Spleen (tissue), 11 donors: ENCODE measurements at regions not wholly inside any gene's neighbourhood (a gene's known extent, or its start where the extent isn't known, plus 50 kb on each side); places are given as distances from the start of the nearest gene placed in this dataset.

Source experiments
- DNase-seq: peaks from one replicate; pipeline ENCODE4 v3.0.0-alpha.2; 2020
- H3K27ac ChIP-seq, 8 donors: fragments of 200-600 bp; sonication (generic) in 7 of 8; 1 replicate in 4 of 8; 2 replicates in 4 of 8; pipeline versions ENCODE4 v1.5.0 to v1.8.0; 2016 to 2021; ENCODE audit warnings: inconsistent platforms in 4 of 8, mild to moderate bottlenecking in 4 of 8, moderate library complexity in 1 of 8
- H3K27me3 ChIP-seq, 7 donors: fragments of 200-600 bp; sonication (generic) in 6 of 7; replicated peaks in 1 of 7; 1 replicate in 4 of 7; 2 replicates in 3 of 7; pipeline versions ENCODE4 v1.5.0 to v1.8.0; 2016 to 2021; ENCODE audit warnings: inconsistent platforms in 3 of 7, mild to moderate bottlenecking in 1 of 7
- H3K36me3 ChIP-seq, 6 donors: fragments of 200-600 bp; sonication (generic) in 5 of 6; 1 replicate in 4 of 6; 2 replicates in 2 of 6; pipeline versions ENCODE4 v1.5.0 to v1.8.0; 2016 to 2021; ENCODE audit warnings: inconsistent platforms in 2 of 6
- H3K4me1 ChIP-seq, 6 donors: fragments of 200-600 bp; sonication (generic) in 5 of 6; 1 replicate in 3 of 6; 2 replicates in 3 of 6; pipeline versions ENCODE4 v1.5.0 to v1.8.0; 2016 to 2021; ENCODE audit warnings: inconsistent platforms in 3 of 6
- H3K4me3 ChIP-seq, 8 donors: fragments of 200-600 bp; sonication (generic) in 7 of 8; 1 replicate in 4 of 8; 2 replicates in 4 of 8; pipeline versions ENCODE4 v1.5.0 to v1.8.0; 2016 to 2021; ENCODE audit warnings: inconsistent platforms in 4 of 8, mild to moderate bottlenecking in 4 of 8, moderate library complexity in 2 of 8
- H3K9me3 ChIP-seq, 8 donors: fragments of 200-600 bp; sonication (generic) in 7 of 8; 1 replicate in 4 of 8; 2 replicates in 4 of 8; pipeline versions ENCODE4 v1.5.0 to v1.8.0; 2016 to 2021; ENCODE audit warnings: inconsistent platforms in 4 of 8
- POLR2A ChIP-seq, 3 donors: fragments of 450-650 bp; IDR thresholded peaks; one replicate each; pipeline ENCODE4 v1.5.1; 2017; ENCODE audit warnings: antibody characterized with exemption in 3 of 3, mild to moderate bottlenecking in 1 of 3
- POLR2AphosphoS5 ChIP-seq, 3 donors: sonication (generic); formaldehyde crosslinking; IDR thresholded peaks; one replicate each; pipeline ENCODE4 v1.5.1; 2017; ENCODE audit warnings: antibody characterized with exemption in 3 of 3
- WGBS, 5 donors: extraction: QIAGEN DNeasy Blood & Tissue Kit in 3 of 5; methylation state at CpG; one replicate each; pipeline versions ENCODE4 v1.1.5 to v1.1.7; 2013 to 2018; 5-methylcytosine and 5-hydroxymethylcytosine counted together
- intact Hi-C: fragments of 100-400 bp; cut with DNase I; formaldehyde crosslinking; loops from one replicate; pipeline ENCODE4 v1.15.0; 2023; ENCODE audit warnings: low total_unique reads
- TF ChIP-seq, protein P1 (sequence below), 11 experiments: fragments of 200-600 bp in 7 of 11; fragments of 450-650 bp in 4 of 11; sonication (generic) in 4 of 11; IDR thresholded peaks in 8 of 11; conservative IDR thresholded peaks in 3 of 11; 1 replicate in 7 of 11; 2 replicates in 4 of 11; pipeline versions ENCODE4 v1.4.0 to v1.8.0; 2016 to 2021; ENCODE audit warnings: antibody characterized with exemption in 11 of 11, inconsistent platforms in 4 of 11, mild to moderate bottlenecking in 1 of 11
- donor health status: healthy with polysubstance abuse.
- donor health status: DM: no; HTN: no; CAD: no; lungs with moderate emphysema.
- donor health status: DM: no; HTN: no; CAD: no.
- donor health status: Bipolar disorder and iron deficiency.
- donor health status: healthy.
- donor health status: DM: no; HTN: no; CAD: no.
- donor health status: DM: yes; HTN: yes; CAD: no.

DNA sequence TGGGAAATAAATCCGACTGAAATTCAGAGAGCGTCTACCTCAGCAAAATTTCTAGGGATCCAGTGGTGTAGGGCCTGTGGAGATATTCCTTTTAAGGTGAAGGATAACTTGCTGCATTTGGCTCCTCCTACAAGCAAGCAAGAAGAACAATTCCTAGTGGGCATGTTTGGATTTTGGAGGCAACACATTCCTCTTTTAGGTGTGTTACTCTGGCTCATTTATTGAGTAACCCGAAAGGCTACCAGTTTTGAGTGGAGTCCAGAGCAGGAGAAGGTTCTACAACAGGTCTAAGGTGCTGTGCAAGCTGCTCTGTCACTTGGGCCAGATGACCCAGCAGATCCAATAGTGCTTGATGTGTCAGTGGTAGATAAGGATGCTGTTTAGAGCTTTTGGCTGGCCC lies 862.4 kb upstream of the CDH9 start:
- WGBS, 5 donors: 65 to 85% (median 74%) methylated on average over 3 of the region's 3 CpGs
- intact Hi-C loops: no loop called here

DNA sequence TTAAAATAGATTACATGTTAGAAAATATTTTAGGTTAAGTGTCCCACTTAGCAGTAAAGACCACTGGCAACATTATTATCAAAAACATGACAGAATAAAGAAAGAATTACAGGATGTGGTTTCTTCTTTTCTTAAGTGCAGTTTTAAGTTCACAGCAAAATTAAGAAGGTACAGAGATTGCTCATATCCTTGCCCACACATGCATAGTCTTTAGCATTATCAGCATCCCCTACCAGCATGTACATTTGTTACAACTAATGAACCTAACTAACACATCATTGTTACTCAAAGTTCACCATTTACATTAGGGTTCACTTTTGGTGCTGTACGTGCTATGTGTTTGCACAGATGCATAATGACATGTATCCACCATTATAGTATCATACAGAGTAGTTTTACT lies 837.7 kb upstream of the CDH9 start:
- WGBS, 5 donors: 49 to 69% (median 66%) methylated on average over 1 of the region's 1 CpG
- Histone ChIP-seq H3K4me1 (no peaks in the 10 kb centered on the region), H3K9me3 (peaks cover 0 to 48% (median 25%) of the 10 kb centered on the region in 8 donors), H3K4me3 (no peak overlapping the region), H3K36me3 (no peaks in the 10 kb centered on the region), H3K27me3 (no peaks in the 10 kb centered on the region), H3K27ac (no peak overlapping the region)
- TF ChIP-seq, protein P1, sequence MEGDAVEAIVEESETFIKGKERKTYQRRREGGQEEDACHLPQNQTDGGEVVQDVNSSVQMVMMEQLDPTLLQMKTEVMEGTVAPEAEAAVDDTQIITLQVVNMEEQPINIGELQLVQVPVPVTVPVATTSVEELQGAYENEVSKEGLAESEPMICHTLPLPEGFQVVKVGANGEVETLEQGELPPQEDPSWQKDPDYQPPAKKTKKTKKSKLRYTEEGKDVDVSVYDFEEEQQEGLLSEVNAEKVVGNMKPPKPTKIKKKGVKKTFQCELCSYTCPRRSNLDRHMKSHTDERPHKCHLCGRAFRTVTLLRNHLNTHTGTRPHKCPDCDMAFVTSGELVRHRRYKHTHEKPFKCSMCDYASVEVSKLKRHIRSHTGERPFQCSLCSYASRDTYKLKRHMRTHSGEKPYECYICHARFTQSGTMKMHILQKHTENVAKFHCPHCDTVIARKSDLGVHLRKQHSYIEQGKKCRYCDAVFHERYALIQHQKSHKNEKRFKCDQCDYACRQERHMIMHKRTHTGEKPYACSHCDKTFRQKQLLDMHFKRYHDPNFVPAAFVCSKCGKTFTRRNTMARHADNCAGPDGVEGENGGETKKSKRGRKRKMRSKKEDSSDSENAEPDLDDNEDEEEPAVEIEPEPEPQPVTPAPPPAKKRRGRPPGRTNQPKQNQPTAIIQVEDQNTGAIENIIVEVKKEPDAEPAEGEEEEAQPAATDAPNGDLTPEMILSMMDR (IDR thresholded peaks at IDR 0.05 in 8 of 11, conservative IDR thresholded peaks at IDR 0.05 in 3 of 11): no peak
- TF ChIP-seq POLR2A (IDR thresholded peaks at IDR 0.05): no peak
- no peak for TF ChIP-seq POLR2AphosphoS5 (IDR thresholded peaks at IDR 0.05)
- no peak for DNase-seq
- intact Hi-C loops: no loop called here

More for the DNA sequence above, 862.4 kb upstream of the CDH9 start:
- DNase-seq: no peak
- H3K27me3 ChIP-seq: no peaks in the 10 kb centered on the region
- H3K36me3 ChIP-seq: no peaks in the 10 kb centered on the region
- no peak overlapping the region for H3K4me3 ChIP-seq
- H3K9me3 ChIP-seq: peaks cover 0 to 40% (median 27%) of the 10 kb centered on the region in 8 donors
- TF ChIP-seq POLR2A (IDR thresholded peaks at IDR 0.05) (no peak), POLR2AphosphoS5 (IDR thresholded peaks at IDR 0.05) (no peak)
- TF ChIP-seq, protein P1 (IDR thresholded peaks at IDR 0.05 in 8 of 11, conservative IDR thresholded peaks at IDR 0.05 in 3 of 11): no peak
- H3K27ac ChIP-seq: no peak overlapping the region
- H3K4me1 ChIP-seq: no peaks in the 10 kb centered on the region

DNA sequence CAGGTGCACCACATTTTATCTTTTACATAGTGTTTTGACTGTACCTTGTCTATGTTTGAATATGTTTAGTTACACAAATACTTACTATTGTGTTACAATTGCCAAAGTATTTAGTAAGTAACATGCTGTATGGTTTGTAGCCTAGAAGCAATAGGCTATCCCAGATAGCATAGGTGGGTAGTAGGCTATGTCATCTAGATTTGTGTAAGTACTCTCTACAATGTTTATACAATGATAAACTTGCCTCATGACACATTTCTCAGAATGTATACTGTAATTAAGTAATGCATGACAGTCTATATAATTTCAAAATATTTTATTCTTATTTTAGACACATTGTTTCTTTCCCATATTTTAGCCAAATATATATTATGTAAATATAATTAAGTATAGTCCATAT lies 836.8 kb upstream of the CDH9 start:
- Histone ChIP-seq H3K36me3 (no peaks in the 10 kb centered on the region), H3K4me3 (no peak overlapping the region), H3K9me3 (peaks cover 0 to 52% (median 28%) of the 10 kb centered on the region in 8 donors), H3K27me3 (no peaks in the 10 kb centered on the region), H3K4me1 (no peaks in the 10 kb centered on the region), H3K27ac (no peak overlapping the region)
- no peak for DNase-seq
- no peak for TF ChIP-seq POLR2A (IDR thresholded peaks at IDR 0.05)
- TF ChIP-seq, protein P1 (IDR thresholded peaks at IDR 0.05 in 8 of 11, conservative IDR thresholded peaks at IDR 0.05 in 3 of 11): no peak
- TF ChIP-seq POLR2AphosphoS5 (IDR thresholded peaks at IDR 0.05): no peak
- intact Hi-C loops: no loop called here

DNA sequence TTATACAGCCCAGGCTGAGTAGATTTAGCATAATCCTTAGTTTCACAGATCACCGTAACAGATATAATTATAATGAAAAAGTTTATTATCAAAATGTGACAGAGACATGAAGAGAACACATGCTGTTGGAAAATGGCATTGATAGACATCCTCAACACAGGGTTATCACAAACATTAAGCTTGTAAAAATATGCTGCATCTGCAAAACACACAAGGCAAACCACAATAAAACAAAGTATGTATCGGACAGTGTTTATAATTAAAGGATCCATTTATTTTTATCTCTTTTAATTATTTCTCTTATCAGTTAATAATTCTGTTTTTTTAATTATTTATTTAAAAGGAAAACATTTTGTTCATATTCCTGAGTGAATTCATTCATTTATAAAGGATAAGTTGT lies 829.9 kb upstream of the CDH9 start:
- Histone ChIP-seq H3K4me3 (no peak overlapping the region), H3K9me3 (peaks cover 0 to 39% (median 23%) of the 10 kb centered on the region in 8 donors), H3K36me3 (no peaks in the 10 kb centered on the region), H3K27ac (no peak overlapping the region), H3K27me3 (no peaks in the 10 kb centered on the region), H3K4me1 (no peaks in the 10 kb centered on the region)
- intact Hi-C loops: no loop called here
- TF ChIP-seq, protein P1 (IDR thresholded peaks at IDR 0.05 in 8 of 11, conservative IDR thresholded peaks at IDR 0.05 in 3 of 11): no peak
- TF ChIP-seq POLR2AphosphoS5 (IDR thresholded peaks at IDR 0.05) (no peak), POLR2A (IDR thresholded peaks at IDR 0.05) (no peak)
- 90 to 98% (median 96%) methylated on average over 2 of the region's 2 CpGs for WGBS, 5 donors
- DNase-seq: no peak
